ENCODE measurements at regions not wholly inside any gene's neighbourhood (a gene's known extent, or its start where the extent isn't known, plus 50 kb on each side); places are given as distances from the start of the nearest gene placed in this dataset.

- Histone ChIP-seq H3K27ac (ENCODE audit: low read depth, low read length) (no peak overlapping the region), H3K9me2 (replicated peaks; ENCODE audit: control insufficient read depth, low read length) (no peaks in the 10 kb centered on the region), H3K79me2 (ENCODE audit: control insufficient read depth, low read length) (no peaks in the 10 kb centered on the region), H4K20me1 (ENCODE audit: control insufficient read depth, insufficient read depth, low read depth, low read length) (no peaks in the 10 kb centered on the region), H3K36me3 (ENCODE audit: control insufficient read depth, low read length) (no peaks in the 10 kb centered on the region), H3K27me3 (ENCODE audit: control insufficient read depth, low read length) (no peaks in the 10 kb centered on the region), H3K4me1 (ENCODE audit: control insufficient read depth, low read length) (no peaks in the 10 kb centered on the region), H3K4me3 (ENCODE audit: low read length) (no peak overlapping the region), H3F3A (ENCODE audit: control insufficient read depth, insufficient read depth) (no peaks in the 10 kb centered on the region), H3K9me3 (ENCODE audit: control insufficient read depth, insufficient read depth, low read length) (no peaks in the 10 kb centered on the region), H3K4me2 (ENCODE audit: low read length) (no peak overlapping the region)
- no peak for TF ChIP-seq EZH2phosphoT487 (IDR thresholded peaks at IDR 0.05; ENCODE audit: borderline replicate concordance, low read length)
- TF ChIP-seq CTCF (IDR thresholded peaks at IDR 0.05; ENCODE audit: low read depth, low read length, poor library complexity, severe bottlenecking) = no peak
Observed at GRCh38 chr2:120437604-120438000, 91.7 kb downstream of the INHBB start.

- H3F3A ChIP-seq (ENCODE audit: control insufficient read depth, insufficient read depth) = no peaks in the 10 kb centered on the region
- no peaks in the 10 kb centered on the region for H4K20me1 ChIP-seq (ENCODE audit: control insufficient read depth, insufficient read depth, low read depth, low read length)
- no peaks in the 10 kb centered on the region for H3K4me1 ChIP-seq (ENCODE audit: control insufficient read depth, low read length)
- no peaks in the 10 kb centered on the region for H3K36me3 ChIP-seq (ENCODE audit: control insufficient read depth, low read length)
- H3K9me3 ChIP-seq (ENCODE audit: control insufficient read depth, insufficient read depth, low read length) = no peaks in the 10 kb centered on the region
- H3K9me2 ChIP-seq (replicated peaks; ENCODE audit: control insufficient read depth, low read length) = no peaks in the 10 kb centered on the region
- no peaks in the 10 kb centered on the region for H3K79me2 ChIP-seq (ENCODE audit: control insufficient read depth, low read length)
- no peak overlapping the region for H3K4me3 ChIP-seq (ENCODE audit: low read length)
- no peak overlapping the region for H3K4me2 ChIP-seq (ENCODE audit: low read length)
- TF ChIP-seq EZH2phosphoT487 (IDR thresholded peaks at IDR 0.05; ENCODE audit: borderline replicate concordance, low read length) (no peak), CTCF (IDR thresholded peaks at IDR 0.05; ENCODE audit: low read depth, low read length, poor library complexity, severe bottlenecking) (no peak)
- H3K27ac ChIP-seq (ENCODE audit: low read depth, low read length) = no peak overlapping the region
- no peaks in the 10 kb centered on the region for H3K27me3 ChIP-seq (ENCODE audit: control insufficient read depth, low read length)
Observed at GRCh38 chr2:120438301-120439066, 92.5 kb downstream of the INHBB start.

- TF ChIP-seq EZH2phosphoT487 (IDR thresholded peaks at IDR 0.05; ENCODE audit: borderline replicate concordance, low read length) (no peak), CTCF (IDR thresholded peaks at IDR 0.05; ENCODE audit: low read depth, low read length, poor library complexity, severe bottlenecking) (no peak)
- no peak overlapping the region for H3K4me2 ChIP-seq (ENCODE audit: low read length)
- no peaks in the 10 kb centered on the region for H3K79me2 ChIP-seq (ENCODE audit: control insufficient read depth, low read length)
- no peak overlapping the region for H3K27ac ChIP-seq (ENCODE audit: low read depth, low read length)
- H3K9me2 ChIP-seq (replicated peaks; ENCODE audit: control insufficient read depth, low read length) = no peaks in the 10 kb centered on the region
- H4K20me1 ChIP-seq (ENCODE audit: control insufficient read depth, insufficient read depth, low read depth, low read length) = no peaks in the 10 kb centered on the region
- no peak overlapping the region for H3K4me3 ChIP-seq (ENCODE audit: low read length)
- H3K9me3 ChIP-seq (ENCODE audit: control insufficient read depth, insufficient read depth, low read length) = no peaks in the 10 kb centered on the region
- H3F3A ChIP-seq (ENCODE audit: control insufficient read depth, insufficient read depth) = no peaks in the 10 kb centered on the region
- no peaks in the 10 kb centered on the region for H3K4me1 ChIP-seq (ENCODE audit: control insufficient read depth, low read length)
- H3K27me3 ChIP-seq (ENCODE audit: control insufficient read depth, low read length) = no peaks in the 10 kb centered on the region
- H3K36me3 ChIP-seq (ENCODE audit: control insufficient read depth, low read length) = no peaks in the 10 kb centered on the region
Observed at GRCh38 chr2:120439067-120439368, 93.1 kb downstream of the INHBB start.
